Cardiac muscle cell (in vitro differentiated cells and primary cell): ENCODE measurements at regions not wholly inside any gene's neighbourhood (a gene's known extent, or its start where the extent isn't known, plus 50 kb on each side); places are given as distances from the start of the nearest gene placed in this dataset.
"Not testable (repeated sequence)": the region's sequence is repeated elsewhere in the genome, so short reads cannot be mapped to it uniquely, and the experiment has no call there.

Experiments
- DNase-seq, 2 donors: peaks; one replicate each; pipeline versions ENCODE4 v3.0.0 to v3.0.0-alpha.2; 2010 to 2017; ENCODE audit warnings: low read depth in 1 of 2, low spot score in 1 of 2
- H3K27ac ChIP-seq: fragments of 200-600 bp; sonication (generic); 2 replicates; pipeline ENCODE4 v1.5.1; 2016
- H3K27me3 ChIP-seq: fragments of 200-600 bp; sonication (generic); 2 replicates; pipeline ENCODE4 v1.6.0; 2016; ENCODE audit warnings: control low read depth
- H3K36me3 ChIP-seq: fragments of 200-600 bp; sonication (generic); 2 replicates; pipeline ENCODE4 v1.5.1; 2016; ENCODE audit warnings: control low read depth
- H3K4me1 ChIP-seq: fragments of 200-600 bp; sonication (generic); 2 replicates; pipeline ENCODE4 v1.8.1; 2017; ENCODE audit warnings: low read depth, mild to moderate bottlenecking, mixed run types
- H3K4me3 ChIP-seq: fragments of 200-600 bp; sonication (generic); 2 replicates; pipeline ENCODE4 v1.5.1; 2016; ENCODE audit warnings: mild to moderate bottlenecking
- H3K9me3 ChIP-seq: fragments of 200-600 bp; sonication (generic); 2 replicates; pipeline ENCODE4 v1.5.1; 2017; ENCODE audit warnings: low read depth, mild to moderate bottlenecking, control low read depth
- CTCF ChIP-seq: IDR thresholded peaks from 2 replicates; pipeline ENCODE4 v1.5.1; 2012; ENCODE audit warnings: low read depth, mild to moderate bottlenecking, low read length

- Histone ChIP-seq H3K4me1 (no peaks in the 10 kb centered on the region), H3K27me3 (no peaks in the 10 kb centered on the region), H3K4me3 (no peak overlapping the region), H3K9me3 (no peaks in the 10 kb centered on the region), H3K36me3 (no peaks in the 10 kb centered on the region), H3K27ac (no peak overlapping the region)
- DNase-seq: no peak
- no peak for TF ChIP-seq CTCF
Observed at GRCh38 chr21:13937236-13937635, 273.5 kb downstream of the LIPI start.

- not testable (repeated sequence) for H3K27ac ChIP-seq, H3K4me1 ChIP-seq, H3K36me3 ChIP-seq, DNase-seq, H3K4me3 ChIP-seq, H3K9me3 ChIP-seq, H3K27me3 ChIP-seq
Observed at GRCh38 chr21:13936033-13936937, 274.5 kb downstream of the LIPI start.

- DNase-seq, H3K4me3 ChIP-seq, H3K4me1 ChIP-seq, H3K9me3 ChIP-seq, H3K27me3 ChIP-seq, H3K27ac ChIP-seq, H3K36me3 ChIP-seq: not testable (repeated sequence)
Observed at GRCh38 chr21:13935396-13936032, 275.2 kb downstream of the LIPI start.

- not testable (repeated sequence) for H3K4me1 ChIP-seq, H3K36me3 ChIP-seq, DNase-seq, H3K27ac ChIP-seq, H3K4me3 ChIP-seq, H3K27me3 ChIP-seq, H3K9me3 ChIP-seq
Observed at GRCh38 chr21:13934887-13935342, 275.8 kb downstream of the LIPI start.

- H3K4me3 ChIP-seq, H3K4me1 ChIP-seq, H3K36me3 ChIP-seq: not testable (repeated sequence)
Observed at GRCh38 chr21:13923175-13923574, 287.6 kb downstream of the LIPI start.

GRCh38 chr21:13921455-13921854 is 289.3 kb downstream of the LIPI start:
- not testable (repeated sequence) for H3K4me1 ChIP-seq, H3K4me3 ChIP-seq, DNase-seq, H3K9me3 ChIP-seq, H3K36me3 ChIP-seq, H3K27ac ChIP-seq, H3K27me3 ChIP-seq

More at GRCh38 chr21:13923175-13923574, 287.6 kb downstream of the LIPI start:
- not testable (repeated sequence) for H3K9me3 ChIP-seq, H3K27me3 ChIP-seq, DNase-seq, H3K27ac ChIP-seq

GRCh38 chr21:13907385-13907784 is 297.8 kb downstream of the POTED start:
- H3K27ac ChIP-seq, H3K27me3 ChIP-seq, H3K36me3 ChIP-seq, H3K4me3 ChIP-seq, DNase-seq, H3K4me1 ChIP-seq, H3K9me3 ChIP-seq: not testable (repeated sequence)

GRCh38 chr21:13896596-13897247 is 287.1 kb downstream of the POTED start:
- not testable (repeated sequence) for H3K9me3 ChIP-seq, H3K4me1 ChIP-seq, H3K27ac ChIP-seq, H3K27me3 ChIP-seq, DNase-seq, H3K36me3 ChIP-seq, H3K4me3 ChIP-seq

- not testable (repeated sequence) for DNase-seq, H3K9me3 ChIP-seq
Observed at GRCh38 chr21:13893617-13894016, 284.0 kb downstream of the POTED start.

GRCh38 chr21:13893025-13893424 is 283.4 kb downstream of the POTED start:
- not testable (repeated sequence) for H3K36me3 ChIP-seq, H3K9me3 ChIP-seq, H3K4me3 ChIP-seq, H3K27ac ChIP-seq, H3K27me3 ChIP-seq, H3K4me1 ChIP-seq, DNase-seq

More at GRCh38 chr21:13893617-13894016, 284.0 kb downstream of the POTED start:
- not testable (repeated sequence) for H3K27ac ChIP-seq, H3K27me3 ChIP-seq, H3K36me3 ChIP-seq, H3K4me3 ChIP-seq, H3K4me1 ChIP-seq

- H3K36me3 ChIP-seq, H3K9me3 ChIP-seq, H3K27me3 ChIP-seq, H3K4me3 ChIP-seq, DNase-seq, H3K27ac ChIP-seq, H3K4me1 ChIP-seq: not testable (repeated sequence)
Observed at GRCh38 chr21:13892146-13892751, 282.7 kb downstream of the POTED start.

GRCh38 chr21:13889176-13889575 is 279.6 kb downstream of the POTED start:
- DNase-seq, H3K4me1 ChIP-seq, H3K9me3 ChIP-seq, H3K27ac ChIP-seq, H3K36me3 ChIP-seq, H3K4me3 ChIP-seq, H3K27me3 ChIP-seq: not testable (repeated sequence)
